A549 (cell line): ENCODE measurements at regions not wholly inside any gene's neighbourhood (a gene's known extent, or its start where the extent isn't known, plus 50 kb on each side); places are given as distances from the start of the nearest gene placed in this dataset.

ENCODE experiments used
- EP300 ChIP-seq, 2 experiments: fragments of >200 bp; sonication (Bioruptor Twin); formaldehyde crosslinking; IDR thresholded peaks; 2 replicates in 1 of 2; 3 replicates in 1 of 2; pipeline ENCODE4 v1.6.1; 2016 to 2017
- POLR2A ChIP-seq: IDR thresholded peaks from 2 replicates; pipeline ENCODE4 v1.6.1; 2012; ENCODE audit warnings: mild to moderate bottlenecking, low read length
- RNF2 ChIP-seq: fragments of 200-600 bp; sonication (generic); IDR thresholded peaks from 2 replicates; pipeline ENCODE4 v1.6.1; 2016; ENCODE audit warnings: low read depth, mild to moderate bottlenecking, antibody characterized with exemption, moderate library complexity, borderline replicate concordance
- TF ChIP-seq, protein P1 (sequence below): fragments of >200 bp; sonication (Bioruptor Twin); formaldehyde crosslinking; IDR thresholded peaks from 3 replicates; pipeline ENCODE4 v1.5.1; 2016
- TF ChIP-seq, protein P2 (sequence below): IDR thresholded peaks from 2 replicates; pipeline ENCODE4 v1.6.1; 2012; ENCODE audit warnings: low read depth, borderline replicate concordance

DNA sequence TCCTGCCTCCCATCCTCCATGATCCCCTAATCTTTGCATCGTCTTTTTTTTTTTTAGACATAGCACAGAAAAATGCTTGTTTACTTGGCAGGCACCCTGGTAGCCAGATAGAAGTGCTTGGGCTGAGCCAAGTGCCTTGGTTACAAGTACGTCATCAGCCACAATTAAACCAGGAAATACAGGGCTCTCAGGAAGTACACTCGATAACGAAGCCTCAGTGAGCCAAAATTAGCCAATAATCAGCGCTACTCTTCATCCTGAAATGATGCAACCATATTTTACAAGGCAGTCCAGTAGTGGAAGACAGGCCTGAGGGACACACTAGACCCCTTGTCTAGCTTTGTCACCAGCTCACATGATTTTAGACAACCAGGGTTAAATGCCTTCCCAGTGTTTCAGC, 194.0 kb upstream of the NBEA start:
- TF ChIP-seq EP300 (IDR thresholded peaks at IDR 0.05) (no peak), RNF2 (no peak), POLR2A (no peak)
- TF ChIP-seq, protein P1, sequence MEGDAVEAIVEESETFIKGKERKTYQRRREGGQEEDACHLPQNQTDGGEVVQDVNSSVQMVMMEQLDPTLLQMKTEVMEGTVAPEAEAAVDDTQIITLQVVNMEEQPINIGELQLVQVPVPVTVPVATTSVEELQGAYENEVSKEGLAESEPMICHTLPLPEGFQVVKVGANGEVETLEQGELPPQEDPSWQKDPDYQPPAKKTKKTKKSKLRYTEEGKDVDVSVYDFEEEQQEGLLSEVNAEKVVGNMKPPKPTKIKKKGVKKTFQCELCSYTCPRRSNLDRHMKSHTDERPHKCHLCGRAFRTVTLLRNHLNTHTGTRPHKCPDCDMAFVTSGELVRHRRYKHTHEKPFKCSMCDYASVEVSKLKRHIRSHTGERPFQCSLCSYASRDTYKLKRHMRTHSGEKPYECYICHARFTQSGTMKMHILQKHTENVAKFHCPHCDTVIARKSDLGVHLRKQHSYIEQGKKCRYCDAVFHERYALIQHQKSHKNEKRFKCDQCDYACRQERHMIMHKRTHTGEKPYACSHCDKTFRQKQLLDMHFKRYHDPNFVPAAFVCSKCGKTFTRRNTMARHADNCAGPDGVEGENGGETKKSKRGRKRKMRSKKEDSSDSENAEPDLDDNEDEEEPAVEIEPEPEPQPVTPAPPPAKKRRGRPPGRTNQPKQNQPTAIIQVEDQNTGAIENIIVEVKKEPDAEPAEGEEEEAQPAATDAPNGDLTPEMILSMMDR: no peak
- TF ChIP-seq, protein P2, sequence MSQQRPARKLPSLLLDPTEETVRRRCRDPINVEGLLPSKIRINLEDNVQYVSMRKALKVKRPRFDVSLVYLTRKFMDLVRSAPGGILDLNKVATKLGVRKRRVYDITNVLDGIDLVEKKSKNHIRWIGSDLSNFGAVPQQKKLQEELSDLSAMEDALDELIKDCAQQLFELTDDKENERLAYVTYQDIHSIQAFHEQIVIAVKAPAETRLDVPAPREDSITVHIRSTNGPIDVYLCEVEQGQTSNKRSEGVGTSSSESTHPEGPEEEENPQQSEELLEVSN: no peak
